HG03354 (cell line): ENCODE measurements at regions not wholly inside any gene's neighbourhood (a gene's known extent, or its start where the extent isn't known, plus 50 kb on each side); places are given as distances from the start of the nearest gene placed in this dataset.
"Not testable (repeated sequence)": the region's sequence is repeated elsewhere in the genome, so short reads cannot be mapped to it uniquely, and the experiment has no call there.

Experiments used
- ATAC-seq: cut with Tn5 transposase; IDR thresholded peaks from one replicate; pipeline ENCODE4 v1.9.1; 2021; ENCODE audit warnings: mild to moderate bottlenecking; ENCODE audit not compliant: unreplicated experiment, poor library complexity, severe bottlenecking

DNA sequence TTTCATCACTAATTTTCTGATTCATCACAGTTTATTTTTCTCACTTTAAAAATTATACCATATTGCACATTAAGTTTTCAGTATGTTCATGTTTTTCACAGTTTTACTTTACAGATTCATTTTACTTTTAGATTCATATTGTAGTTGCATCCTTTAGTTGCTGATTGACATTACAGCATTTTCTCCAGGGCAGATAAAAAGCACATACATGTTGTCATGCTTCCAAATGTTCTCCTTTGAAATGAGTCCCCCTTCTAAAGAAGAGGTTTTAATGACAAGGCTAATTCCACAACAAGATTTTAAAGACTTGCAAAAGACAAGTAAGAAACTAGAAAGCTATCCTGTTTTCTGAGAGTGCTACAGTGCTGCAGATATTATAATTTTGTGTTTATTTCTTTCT is 72.1 kb upstream of the RASSF8 start:
- ATAC-seq, result no peak

GRCh38 chr12:25887367-25887766 is 71.1 kb upstream of the RASSF8 start:
- no peak for ATAC-seq

GRCh38 chr12:25889185-25889584 is 69.3 kb upstream of the RASSF8 start:
- ATAC-seq, result no peak

GRCh38 chr12:25891095-25891494 is 67.4 kb upstream of the RASSF8 start:
- not testable (repeated sequence) for ATAC-seq

GRCh38 chr12:25894759-25895158 is 63.7 kb upstream of the RASSF8 start:
- ATAC-seq, result no peak

GRCh38 chr12:25896981-25897380 is 61.5 kb upstream of the RASSF8 start:
- ATAC-seq, result no peak

- ATAC-seq, result no peak
Measured at GRCh38 chr12:25903603-25904245, 54.8 kb upstream of the RASSF8 start.

DNA sequence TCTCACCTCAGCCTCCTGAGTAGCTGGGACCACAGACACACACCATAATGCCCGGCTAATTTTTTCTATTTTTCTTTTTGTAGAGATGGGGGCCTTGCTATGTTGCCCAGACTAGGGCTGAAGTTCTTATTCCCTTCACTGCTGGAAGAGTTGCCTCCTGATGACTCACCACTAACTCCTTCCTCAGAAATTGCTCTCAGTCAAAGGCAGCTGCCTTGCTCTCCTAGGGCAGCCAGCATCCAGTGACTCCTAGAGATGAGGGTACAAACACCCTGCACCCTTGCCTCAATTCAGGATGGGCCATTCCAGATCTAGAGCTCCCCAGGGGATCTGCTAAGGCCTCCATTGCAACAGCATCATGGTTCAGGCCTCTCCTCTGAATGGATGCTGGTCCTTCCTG is 54.0 kb upstream of the RASSF8 start:
- no peak for ATAC-seq

- ATAC-seq, result no peak
Measured at GRCh38 chr12:25906651-25907340, 51.7 kb upstream of the RASSF8 start.
